ENCODE measurements at regions not wholly inside any gene's neighbourhood (a gene's known extent, or its start where the extent isn't known, plus 50 kb on each side); places are given as distances from the start of the nearest gene placed in this dataset.

DNA sequence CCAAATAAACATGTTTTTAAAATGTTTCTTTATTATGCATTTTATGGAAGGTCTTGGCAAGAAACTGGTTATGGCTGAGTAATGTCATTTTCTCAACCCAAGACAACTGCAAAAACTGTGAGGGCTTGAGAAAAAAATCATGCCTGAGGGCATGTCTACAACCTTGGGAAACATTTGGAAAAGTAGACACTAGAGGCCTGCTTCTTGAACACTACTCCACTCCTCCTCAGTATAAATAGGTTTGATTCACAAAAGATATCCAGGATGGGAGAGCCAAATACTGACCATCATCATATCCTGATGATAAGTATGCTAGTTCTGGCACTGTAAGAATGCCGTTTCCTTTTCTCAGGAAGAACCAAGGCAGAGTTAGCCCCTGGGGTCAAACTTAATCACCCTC lies 71.1 kb downstream of the OSR1 start:
- ChIA-PET CTCF (no interaction called here), POLR2A (no interaction called here)
- BruUV-seq (replicated peaks) = no TSS peak
- H3K36me3 ChIP-seq (ENCODE audit: control insufficient read depth in 2 of 2, extremely low read depth in 1 of 2, insufficient read depth in 2 of 2, low read length in 2 of 2) = no peaks in the 10 kb centered on the region
- no peak overlapping the region for H3K9ac ChIP-seq (replicated peaks; ENCODE audit: extremely low read depth, insufficient read depth, low read length)
- no peak overlapping the region for H3K4me2 ChIP-seq (ENCODE audit: insufficient read depth, low read length)
- H3K27me3 ChIP-seq (ENCODE audit: control insufficient read depth in 2 of 2, insufficient read depth in 2 of 2, low read length in 2 of 2) = no peaks in the 10 kb centered on the region
- H3K27ac ChIP-seq (ENCODE audit: insufficient read depth, low read depth, low read length) = no peak overlapping the region
- H3K4me1 ChIP-seq (ENCODE audit: control insufficient read depth, extremely low read depth, insufficient read depth, low read length) = no peaks in the 10 kb centered on the region
- DNase-seq (ENCODE audit: low read depth, low spot score) = no peak
- H3K79me2 ChIP-seq (ENCODE audit: control insufficient read depth, insufficient read depth, low read length) = no peaks in the 10 kb centered on the region
- dilution Hi-C loops (cut with MboI; ENCODE audit: extremely low pct_ligation_motif_present, low sequenced_read_pairs) = no loop called here
- H3K4me3 ChIP-seq (replicated peaks in 1 of 3; ENCODE audit: insufficient read depth in 1 of 3, low read depth in 1 of 3, low read length in 3 of 3) = no peak overlapping the region
- no peak for FAIRE-seq
- TF ChIP-seq CTCF (IDR thresholded peaks at IDR 0.05; ENCODE audit: extremely low read depth in 1 of 2, insufficient read depth in 1 of 2, low read depth in 1 of 2, low read length in 2 of 2) = no peak
- no peak for TF ChIP-seq POLR2AphosphoS5 (IDR thresholded peaks at IDR 0.05; ENCODE audit: insufficient read depth, low read depth, low read length)
- H2AFZ ChIP-seq (ENCODE audit: low read depth, low read length) = no peak overlapping the region
- no peaks in the 10 kb centered on the region for H4K20me1 ChIP-seq (replicated peaks; ENCODE audit: control insufficient read depth, extremely low read depth, insufficient read depth, low read length)
- H3K9me1 ChIP-seq (replicated peaks; ENCODE audit: control insufficient read depth, extremely low read depth, insufficient read depth, low read length) = no peaks in the 10 kb centered on the region
- no peaks in the 10 kb centered on the region for H3K9me3 ChIP-seq (replicated peaks; ENCODE audit: control insufficient read depth, insufficient read depth, low read length)
- intact Hi-C loops (cut with micrococcal nuclease) = no loop called here

DNA sequence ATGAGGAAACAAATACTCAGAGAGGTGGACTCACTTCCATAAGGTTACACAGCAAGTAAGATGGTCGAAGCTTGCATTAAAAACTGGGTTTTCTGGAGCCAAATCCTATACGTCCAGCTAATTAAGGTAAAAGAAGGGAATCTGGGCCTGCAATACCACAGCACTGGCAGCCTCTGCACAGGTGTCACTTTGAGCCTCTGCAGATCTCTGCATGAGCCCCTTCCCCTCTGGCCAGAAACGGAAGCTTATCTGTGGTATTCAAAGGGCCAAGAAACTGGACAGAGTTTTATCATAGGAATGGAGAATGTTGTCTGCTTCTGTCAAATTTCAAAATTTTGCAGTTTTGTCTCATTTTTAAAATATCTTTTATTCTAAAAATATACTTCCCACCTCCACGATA lies 76.1 kb downstream of the OSR1 start:
- ChIA-PET POLR2A (no interaction called here), CTCF (interaction anchor here (0.6 kb wide), 1 partner anchor 92 kb away, joined by 3 read pairs; no protein-coding TSS in a partner anchor)
- Histone ChIP-seq H3K4me1 (ENCODE audit: control insufficient read depth, extremely low read depth, insufficient read depth, low read length) (no peaks in the 10 kb centered on the region), H3K9ac (replicated peaks; ENCODE audit: extremely low read depth, insufficient read depth, low read length) (no peak overlapping the region), H3K36me3 (ENCODE audit: control insufficient read depth in 2 of 2, extremely low read depth in 1 of 2, insufficient read depth in 2 of 2, low read length in 2 of 2) (no peaks in the 10 kb centered on the region), H4K20me1 (replicated peaks; ENCODE audit: control insufficient read depth, extremely low read depth, insufficient read depth, low read length) (no peaks in the 10 kb centered on the region), H2AFZ (ENCODE audit: low read depth, low read length) (no peak overlapping the region), H3K27ac (ENCODE audit: insufficient read depth, low read depth, low read length) (no peak overlapping the region), H3K4me2 (ENCODE audit: insufficient read depth, low read length) (no peak overlapping the region), H3K79me2 (ENCODE audit: control insufficient read depth, insufficient read depth, low read length) (no peaks in the 10 kb centered on the region), H3K9me3 (replicated peaks; ENCODE audit: control insufficient read depth, insufficient read depth, low read length) (no peaks in the 10 kb centered on the region), H3K4me3 (replicated peaks in 1 of 3; ENCODE audit: insufficient read depth in 1 of 3, low read depth in 1 of 3, low read length in 3 of 3) (no peak overlapping the region), H3K9me1 (replicated peaks; ENCODE audit: control insufficient read depth, extremely low read depth, insufficient read depth, low read length) (no peaks in the 10 kb centered on the region), H3K27me3 (ENCODE audit: control insufficient read depth in 2 of 2, insufficient read depth in 2 of 2, low read length in 2 of 2) (no peaks in the 10 kb centered on the region)
- dilution Hi-C loops (cut with MboI; ENCODE audit: extremely low pct_ligation_motif_present, low sequenced_read_pairs) (no loop called here), intact Hi-C loops (cut with micrococcal nuclease) (no loop called here)
- no peak for DNase-seq (ENCODE audit: low read depth, low spot score)
- no peak for FAIRE-seq
- BruUV-seq (replicated peaks) = no TSS peak
- TF ChIP-seq MYC (IDR thresholded peaks at IDR 0.05; ENCODE audit: low read depth, low read length) (no peak), POLR2AphosphoS5 (IDR thresholded peaks at IDR 0.05; ENCODE audit: insufficient read depth, low read depth, low read length) (no peak), FOS (IDR thresholded peaks at IDR 0.05; ENCODE audit: borderline replicate concordance, insufficient read depth, low read length) (no peak)
- TF ChIP-seq, protein P1, sequence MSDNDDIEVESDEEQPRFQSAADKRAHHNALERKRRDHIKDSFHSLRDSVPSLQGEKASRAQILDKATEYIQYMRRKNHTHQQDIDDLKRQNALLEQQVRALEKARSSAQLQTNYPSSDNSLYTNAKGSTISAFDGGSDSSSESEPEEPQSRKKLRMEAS (IDR thresholded peaks at IDR 0.05; ENCODE audit: insufficient read depth, insufficient read length) = no peak

Data from endothelial cell of umbilical vein (primary cell).